ENCODE measurements at regions not wholly inside any gene's neighbourhood (a gene's known extent, or its start where the extent isn't known, plus 50 kb on each side); places are given as distances from the start of the nearest gene placed in this dataset.
"Not testable (repeated sequence)": the region's sequence is repeated elsewhere in the genome, so short reads cannot be mapped to it uniquely, and the experiment has no call there.

DNA sequence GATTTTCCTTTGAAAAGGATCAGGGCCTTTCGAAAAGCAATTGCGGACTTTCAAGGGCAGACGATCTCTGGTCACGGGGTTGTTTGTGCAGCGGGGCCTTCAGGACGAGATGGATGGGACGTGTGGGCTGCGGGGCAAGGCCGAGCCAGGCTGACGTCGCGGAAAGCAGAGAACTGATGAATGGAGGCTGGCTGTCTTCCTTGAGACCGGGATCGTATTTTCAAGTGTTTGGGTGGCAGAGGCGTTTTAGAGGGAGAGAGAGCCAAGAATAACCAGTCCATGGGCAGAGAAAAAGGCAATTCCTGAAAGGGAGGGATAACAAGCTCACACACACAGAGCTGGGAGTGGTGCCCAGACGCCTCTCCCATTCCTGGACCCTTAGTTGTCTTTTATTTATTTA, 138.9 kb upstream of the USP29 start:
- DNase-seq = no peak

DNA sequence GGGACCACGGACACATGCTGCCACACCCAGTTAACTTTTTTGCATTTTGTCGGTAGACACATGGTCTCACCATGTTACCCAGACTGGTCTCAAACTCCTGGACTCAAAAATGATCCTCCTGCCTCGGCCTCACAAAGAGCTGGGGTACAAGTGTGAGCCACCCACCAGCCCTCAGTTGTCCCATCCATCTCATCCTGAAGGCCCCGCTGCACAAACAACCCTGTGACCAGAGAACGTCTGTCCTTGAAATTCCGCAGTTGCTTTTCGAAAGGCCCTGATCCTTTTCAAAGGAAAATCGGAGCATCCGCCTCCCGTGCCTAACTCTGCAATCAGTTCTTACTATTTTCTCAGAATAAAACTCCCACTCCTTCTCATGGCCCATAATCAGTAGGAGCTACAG, 138.3 kb upstream of the USP29 start:
- not testable (repeated sequence) for DNase-seq

DNA sequence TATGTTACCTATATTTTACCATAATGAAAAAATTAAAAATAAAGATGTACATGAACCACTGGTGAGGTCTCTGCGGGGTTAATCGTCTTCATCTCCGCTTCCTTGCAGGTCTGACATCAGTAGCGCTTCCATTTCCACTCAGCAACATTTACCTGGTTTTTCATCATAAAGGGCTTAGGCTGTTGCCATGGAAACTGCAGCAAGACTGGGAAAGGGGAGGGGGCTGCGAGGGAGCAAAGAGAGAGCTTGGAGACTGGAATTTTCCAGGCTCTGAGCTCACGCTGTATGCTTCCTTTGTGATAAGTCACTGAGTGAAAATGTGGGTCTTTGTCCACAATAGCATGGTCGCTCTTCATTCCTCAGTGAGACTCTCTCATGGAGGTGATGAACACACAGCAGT, 136.6 kb upstream of the USP29 start:
- no peak for DNase-seq

DNA sequence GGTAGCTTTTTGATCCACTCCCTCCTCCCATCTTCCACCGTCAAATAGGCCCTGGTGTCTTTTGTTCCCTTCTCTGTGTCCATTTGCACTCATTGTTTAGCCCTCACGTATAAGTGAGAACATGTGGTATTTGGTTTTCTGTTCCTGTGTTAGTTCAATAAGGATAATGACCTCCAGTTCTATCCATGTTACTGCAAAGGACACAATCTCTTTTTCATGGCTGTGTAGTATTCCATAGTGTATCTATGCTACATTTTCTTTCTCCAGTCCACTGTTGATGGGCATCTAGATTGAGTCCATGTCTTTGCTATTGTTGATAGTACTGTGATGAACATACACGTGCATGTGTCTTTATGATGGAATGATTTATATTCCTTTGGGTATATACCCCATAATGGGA, 136.0 kb upstream of the USP29 start:
- no peak for DNase-seq

DNA sequence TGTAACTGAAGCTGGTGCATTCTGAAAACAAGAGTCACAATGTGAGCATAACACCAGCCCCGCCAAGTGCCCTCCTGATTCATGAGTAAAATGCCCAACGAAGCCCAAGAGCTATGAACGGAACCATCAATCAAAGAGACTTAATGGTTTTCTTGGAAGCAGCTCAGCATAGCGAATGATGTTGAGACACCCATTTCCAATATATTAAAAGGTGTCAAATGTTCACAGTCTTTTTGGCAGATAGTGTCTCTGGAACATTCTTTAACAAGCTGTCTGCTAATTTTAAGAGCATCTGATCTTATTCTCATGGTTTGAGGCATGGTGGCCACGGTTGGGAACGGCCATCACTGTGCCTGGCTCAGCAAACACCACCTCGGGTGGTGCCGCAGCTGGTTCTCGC, 133.4 kb upstream of the USP29 start:
- no peak for DNase-seq

DNA sequence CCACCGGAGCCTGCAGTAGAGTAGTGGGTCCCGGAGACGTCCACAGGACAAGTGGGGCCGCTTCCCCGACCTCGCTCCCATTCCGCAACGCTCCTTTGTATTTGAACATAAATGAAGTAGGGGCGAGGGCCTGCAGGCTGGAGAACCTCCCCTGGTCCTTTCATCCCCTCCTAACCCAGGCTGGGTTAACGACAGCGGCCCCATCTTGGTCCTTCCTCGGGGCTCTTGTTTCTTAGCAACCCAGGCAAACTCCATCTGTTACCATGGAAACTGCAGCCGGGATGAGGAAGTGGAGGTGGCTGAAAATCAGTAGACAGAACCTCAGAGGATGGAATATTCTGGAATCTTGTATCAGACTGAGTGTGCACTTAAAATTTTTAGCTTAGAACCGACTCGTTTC, 132.6 kb upstream of the USP29 start:
- DNase-seq = no peak

DNA sequence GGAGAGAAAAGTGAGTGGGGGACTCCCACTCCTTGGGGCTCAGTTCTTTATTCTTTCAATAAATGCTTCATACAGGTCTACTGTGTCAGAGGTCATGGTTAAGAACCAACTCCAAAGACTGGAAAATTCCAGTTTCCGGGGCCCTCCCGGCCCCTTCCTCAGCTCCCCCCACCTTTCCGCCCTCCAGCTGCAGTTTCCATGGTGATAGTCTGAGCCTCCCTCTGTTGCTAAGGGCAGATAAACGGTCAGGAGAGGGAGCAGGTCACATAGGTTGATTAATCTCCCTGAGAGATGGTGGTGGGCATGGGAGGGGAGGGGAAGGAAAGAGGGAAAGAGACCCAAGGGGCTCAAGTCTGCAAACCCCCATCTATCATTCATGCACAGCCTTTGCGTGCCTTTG, 131.5 kb upstream of the USP29 start:
- no peak for DNase-seq

DNA sequence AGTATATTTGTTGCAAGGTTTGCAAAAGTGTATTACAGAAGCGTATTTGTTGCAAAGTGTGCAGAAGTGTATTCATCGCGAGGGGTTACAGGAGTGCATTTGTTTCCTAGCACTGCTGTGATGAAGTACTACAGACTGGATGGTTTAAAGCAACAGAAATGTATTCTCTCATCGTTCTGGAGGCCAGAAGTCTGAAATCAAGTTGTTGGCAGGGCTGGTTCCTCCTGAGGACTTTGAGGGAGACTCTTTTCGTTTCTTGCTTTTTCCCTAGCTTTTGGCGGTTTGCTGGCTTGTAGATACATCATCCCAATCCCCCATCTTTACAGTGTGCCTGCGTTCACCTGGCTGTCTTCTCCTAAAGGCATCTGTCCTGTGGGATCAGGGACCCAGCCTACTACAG, 127.9 kb upstream of the USP29 start:
- no peak for DNase-seq

DNA sequence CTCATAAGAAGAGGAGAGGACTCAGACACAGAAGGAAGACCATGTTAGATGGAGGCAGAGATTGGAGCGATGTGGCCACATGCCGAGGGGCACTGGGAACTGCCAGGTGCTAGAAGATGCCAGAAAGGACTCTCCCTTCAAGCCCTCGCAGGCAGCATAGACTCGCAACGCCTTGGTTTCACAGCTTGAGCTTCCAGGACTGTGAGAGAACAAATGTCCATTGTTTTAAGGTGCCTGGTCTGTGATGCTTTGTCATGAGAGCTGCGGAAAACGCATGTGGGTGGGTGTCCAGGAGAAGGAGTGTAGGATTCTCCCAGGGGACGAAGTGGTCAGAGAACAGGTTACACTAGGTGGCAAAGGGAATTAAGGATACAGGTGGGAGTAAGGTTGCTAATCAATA, 125.9 kb upstream of the USP29 start:
- no peak for DNase-seq

DNA sequence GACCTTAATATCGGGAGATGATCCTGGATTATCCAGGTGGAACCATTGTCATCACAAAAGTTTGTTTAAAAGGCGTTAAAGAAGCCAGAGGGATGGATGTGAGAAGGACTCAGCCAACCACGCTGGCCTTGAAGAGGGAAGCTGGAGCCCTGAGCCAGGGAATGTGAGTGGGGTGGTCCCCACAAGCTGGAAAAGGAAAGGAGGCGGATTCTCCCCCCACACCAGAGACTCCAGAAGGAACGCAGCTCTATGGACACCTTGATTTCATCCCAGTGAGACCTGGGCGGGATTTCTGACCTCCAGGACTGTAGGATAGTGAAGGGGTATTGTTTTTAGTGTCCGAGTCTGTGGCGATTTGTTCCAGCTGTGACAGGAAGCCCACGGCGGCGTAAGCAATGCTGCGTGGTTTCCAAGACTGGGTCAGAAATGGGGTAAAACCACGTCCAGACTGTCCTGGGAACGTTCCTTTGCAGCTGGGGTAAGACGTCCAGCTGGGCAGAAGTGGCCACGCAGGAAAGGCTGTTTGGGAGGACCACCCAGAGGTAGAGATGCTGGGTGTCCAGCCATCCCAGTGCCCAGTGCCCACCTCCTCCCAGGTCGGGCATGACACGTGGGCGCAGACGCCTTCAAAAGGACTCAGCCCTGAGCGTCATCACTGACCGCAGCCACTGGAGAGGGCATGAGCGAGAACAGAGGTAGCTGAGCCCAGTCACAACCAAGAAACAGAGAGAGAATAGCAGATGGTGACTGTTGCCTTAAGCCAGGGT, 125.4 kb upstream of the USP29 start:
- no peak for DNase-seq

DNA sequence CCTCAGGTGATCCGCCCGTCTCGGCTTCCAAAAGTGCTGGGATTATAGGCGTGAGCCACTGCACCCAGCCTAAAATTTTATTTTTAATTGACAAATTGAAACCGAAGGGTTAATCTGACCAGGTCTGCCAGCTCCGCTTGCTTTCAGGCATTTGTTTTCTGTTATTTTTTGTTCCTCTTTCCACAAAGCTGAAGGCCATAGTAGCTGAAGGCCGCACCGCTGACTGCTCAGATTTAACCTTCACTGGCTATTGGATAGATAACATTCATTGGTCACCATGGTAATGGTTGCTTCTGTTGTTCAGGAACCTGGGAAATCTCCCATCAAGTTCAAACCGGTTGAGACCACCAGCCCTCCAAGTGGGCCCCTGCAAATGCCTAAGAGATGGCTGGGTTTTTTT, 124.5 kb upstream of the USP29 start:
- no peak for DNase-seq

DNA sequence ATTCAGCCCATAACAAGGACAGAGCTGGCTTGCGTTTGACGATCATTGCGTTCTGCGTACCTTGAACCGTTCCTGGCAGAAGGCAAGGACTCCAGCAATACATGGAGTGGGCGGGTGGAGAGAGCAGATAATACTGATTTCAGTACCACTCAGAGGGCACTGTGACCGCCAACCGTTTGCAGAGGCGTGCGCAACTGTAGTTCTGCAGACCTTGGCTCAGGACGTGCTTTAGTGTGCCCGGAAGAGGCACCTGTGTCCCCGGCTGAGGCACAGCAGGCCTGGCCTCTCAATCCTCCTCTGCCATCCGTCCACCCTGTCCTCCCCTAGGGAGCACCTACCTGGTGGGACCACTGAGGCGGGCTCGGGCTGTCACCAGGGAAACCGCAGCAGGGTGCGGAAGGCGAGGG, 117.6 kb upstream of the USP29 start:
- DNase-seq = no peak

DNA sequence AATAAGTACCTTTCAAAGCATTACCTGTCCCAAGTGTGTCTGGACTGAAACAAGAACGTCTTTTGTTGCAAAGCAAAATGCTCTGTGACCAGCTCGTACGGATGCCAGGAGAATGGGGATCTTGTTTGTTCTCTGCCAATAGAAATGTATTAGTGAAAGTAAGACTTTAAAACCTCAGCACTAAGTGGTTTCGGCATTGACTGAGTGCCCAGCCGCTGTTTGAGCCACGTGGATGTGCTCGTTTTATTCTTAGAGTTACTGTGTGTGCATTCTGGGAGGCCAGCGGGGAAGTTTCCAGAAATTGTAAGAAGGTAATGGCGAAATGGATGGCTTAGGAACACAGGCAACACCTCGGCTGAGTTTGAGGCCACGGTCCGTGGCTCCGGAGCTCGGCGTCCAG, 117.1 kb upstream of the USP29 start:
- no peak for DNase-seq

DNA sequence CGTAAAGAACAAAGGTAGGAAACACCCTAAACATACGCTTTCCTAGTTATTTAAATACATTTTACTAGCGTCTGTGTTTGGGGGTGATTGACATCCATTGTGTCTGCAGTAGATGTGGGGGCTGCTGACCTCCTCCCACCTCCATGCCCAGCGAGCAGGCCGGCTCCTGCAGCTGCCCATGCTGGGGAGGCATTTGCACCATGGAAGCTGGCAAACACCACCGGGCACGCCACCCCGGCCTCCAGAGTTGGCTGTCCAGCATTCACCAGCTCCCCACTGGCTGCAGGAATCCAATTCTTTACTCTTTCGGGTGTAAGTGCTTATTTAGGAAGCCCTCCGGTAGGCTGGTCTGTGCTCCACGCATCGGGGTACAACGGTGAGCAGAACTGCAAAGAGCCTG, 115.4 kb upstream of the USP29 start:
- no peak for DNase-seq

DNA sequence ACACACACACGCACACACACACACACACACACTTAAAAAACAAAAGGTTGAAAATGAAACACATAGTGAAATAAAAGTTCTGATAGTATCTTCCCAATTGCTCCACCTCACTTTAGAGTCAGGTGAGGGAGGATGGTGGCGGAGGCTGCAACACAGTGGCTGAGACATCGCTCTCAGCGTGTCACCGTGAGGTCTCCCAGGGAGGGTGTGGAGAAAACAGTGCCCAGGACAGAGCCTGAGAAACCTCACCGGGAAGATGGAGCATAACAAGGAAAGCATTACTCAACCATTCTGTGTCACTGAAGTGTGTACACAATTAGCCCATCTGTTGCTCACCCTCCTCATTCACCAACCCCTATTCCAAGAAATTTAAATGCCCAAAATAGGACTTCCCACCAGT, 111.4 kb upstream of the USP29 start:
- no peak for DNase-seq

DNA sequence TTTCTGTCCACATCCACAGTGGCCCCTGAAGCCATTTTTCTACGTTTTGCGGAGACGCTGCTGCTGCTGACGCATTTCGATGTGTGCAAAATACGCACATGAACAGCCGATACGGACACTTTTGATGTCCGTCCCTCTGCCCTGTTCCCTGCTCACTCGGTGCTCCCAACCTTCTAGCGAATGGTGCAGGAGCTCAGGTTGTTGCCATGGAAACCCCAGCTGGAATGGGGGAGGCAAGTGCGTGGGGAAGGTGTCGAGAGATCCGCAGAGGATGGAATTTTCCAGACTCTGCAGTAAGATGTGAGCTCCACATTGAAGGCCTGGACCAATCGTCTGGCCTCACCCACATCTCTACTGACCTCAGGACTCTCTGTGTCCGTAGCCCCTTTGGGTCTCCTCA, 109.2 kb upstream of the USP29 start:
- DNase-seq = no peak

DNA sequence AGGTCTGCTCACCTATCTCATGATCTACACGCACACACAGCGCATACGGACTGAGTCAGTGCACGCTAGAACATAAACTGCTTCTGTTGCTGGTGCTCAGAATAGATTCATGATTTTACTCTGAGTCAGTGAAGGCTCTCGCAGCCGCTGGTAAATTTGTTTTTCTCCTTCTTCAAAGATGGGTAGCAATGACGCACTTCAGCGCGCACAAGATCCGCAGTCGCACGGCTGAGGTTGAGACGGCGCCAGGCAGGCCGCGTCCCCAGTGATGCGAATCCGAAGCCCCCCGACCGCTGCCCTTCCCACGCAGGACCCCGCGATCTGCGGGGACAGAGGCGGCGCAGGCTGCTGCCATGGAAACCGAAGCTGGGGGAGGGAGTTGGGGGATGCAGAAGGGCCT, 103.7 kb upstream of the USP29 start:
- DNase-seq = no peak

DNA sequence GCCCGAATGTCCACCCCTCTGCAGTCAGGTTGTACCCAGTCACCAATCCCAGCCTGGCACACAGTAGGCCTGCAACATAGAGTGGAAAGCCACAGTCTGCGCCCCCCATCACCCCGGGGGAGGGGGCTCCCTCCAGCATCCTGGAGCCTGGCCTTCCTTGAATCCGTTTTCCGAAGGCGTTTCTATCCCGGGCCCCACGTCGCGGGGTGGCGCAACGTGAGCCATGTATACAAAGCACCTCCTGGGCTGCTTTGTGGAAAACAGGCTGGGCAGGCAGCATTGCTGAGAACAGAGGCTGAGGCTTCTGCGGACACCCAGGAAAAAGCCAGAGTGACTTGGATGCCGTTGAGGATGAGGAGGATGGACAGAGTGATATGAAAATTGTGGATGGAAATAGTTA, 103.3 kb upstream of the USP29 start:
- DNase-seq = no peak

DNA sequence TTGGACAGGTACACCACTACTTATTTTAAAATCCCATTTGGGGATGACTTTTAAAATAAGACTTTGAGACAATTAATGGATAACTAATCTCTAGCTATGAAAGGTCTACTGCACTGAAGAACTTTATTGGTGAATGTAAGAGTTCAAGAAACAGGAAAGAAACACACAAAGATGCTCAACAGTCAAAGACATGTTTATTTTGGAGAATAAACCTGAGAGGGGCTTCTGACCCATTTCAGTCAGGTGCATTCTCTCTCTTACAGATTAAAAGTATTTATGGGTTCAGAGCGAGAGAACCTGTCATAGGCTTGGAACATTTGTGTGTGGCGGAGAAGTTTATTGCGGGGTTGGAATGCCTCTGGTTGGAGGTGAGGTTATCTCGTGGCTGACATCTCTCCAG, 94.3 kb upstream of the USP29 start:
- DNase-seq = no peak

DNA sequence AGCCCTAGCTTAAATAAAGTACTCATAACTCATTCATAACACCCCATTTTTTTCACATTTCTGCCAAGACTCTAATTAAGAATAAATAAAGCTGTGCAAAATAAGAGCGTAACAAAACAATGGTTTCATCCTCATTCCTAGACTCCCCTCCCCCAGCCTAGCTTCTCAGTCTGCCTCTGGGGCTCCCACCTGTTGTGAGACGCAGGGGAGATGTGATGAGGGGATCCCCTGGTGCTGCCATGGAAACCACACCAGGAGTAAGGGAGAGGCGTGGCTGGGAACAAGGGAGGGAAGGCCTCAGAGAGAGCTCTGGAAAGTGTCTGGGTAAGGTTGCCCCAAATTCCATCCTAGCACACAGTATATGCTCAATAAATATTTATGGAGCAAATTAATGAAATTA, 93.3 kb upstream of the USP29 start:
- DNase-seq = no peak

DNA sequence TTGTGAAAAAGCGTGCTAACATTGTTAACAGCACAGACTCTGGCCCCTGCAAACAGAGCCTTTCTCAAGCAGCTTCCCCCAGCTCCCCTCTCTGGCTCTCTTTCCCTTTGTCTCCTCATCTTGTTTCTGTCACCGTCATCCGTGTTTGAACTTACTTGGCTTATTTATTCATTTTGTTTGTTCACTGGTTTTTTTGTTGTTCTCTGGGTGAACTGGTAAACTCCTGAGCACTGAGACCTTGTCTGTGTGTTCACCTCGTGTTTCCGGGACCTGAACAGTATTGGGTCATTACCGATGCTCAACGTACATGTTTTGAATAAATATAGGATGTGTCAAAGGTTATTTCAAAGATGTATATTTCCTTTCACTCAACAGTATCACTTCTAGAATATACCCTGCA, 92.4 kb upstream of the USP29 start:
- no peak for DNase-seq

DNA sequence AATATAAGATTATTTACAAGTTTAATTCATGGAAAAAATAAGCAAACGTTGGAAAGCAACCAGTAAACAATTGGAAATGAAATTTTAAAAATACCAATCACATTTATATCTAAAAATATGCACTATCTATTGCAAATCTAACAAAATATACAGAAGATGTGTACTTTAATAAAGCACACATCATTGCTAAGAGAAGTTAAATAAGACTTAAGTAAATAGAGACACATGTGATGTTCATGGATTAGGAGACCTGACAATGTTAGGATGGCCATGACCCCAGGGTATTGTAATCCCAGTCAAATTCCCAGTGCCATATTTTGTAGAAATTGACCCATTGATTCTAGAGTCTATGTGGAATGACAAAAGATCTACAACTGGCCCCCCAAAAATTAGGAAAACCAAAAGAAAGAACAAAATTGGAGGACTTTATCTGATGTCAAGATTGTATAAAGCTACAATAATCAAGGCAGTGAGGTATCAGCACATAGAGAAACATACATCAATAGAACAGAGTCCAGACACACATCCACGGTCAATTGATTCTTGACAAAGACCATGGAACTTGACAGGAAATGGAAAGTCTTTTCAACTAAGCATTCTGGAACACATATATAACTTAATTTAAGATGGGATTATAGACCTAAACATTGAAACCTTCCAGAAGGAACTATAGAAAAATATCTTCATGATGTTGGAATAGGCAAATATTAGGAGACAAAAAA, 90.8 kb upstream of the USP29 start:
- DNase-seq = no peak

DNA sequence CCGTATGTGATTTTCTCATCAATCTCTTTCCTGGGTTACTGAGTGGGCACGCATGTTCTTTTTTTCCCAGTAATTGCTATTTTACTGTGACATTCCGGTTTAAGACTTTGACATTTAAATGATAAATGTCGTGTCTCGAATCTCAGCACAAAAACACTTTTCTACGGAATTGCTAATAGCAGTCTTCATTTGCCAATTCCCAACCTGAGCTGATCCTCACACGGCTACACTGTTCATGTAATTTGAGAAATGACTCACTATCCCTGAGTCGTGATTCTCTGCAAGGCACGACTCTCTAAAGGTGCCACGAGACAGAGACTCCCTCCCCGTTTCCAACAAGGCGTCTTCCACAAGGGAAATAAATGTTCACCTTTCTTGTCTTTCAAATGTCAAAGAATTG, 88.7 kb upstream of the USP29 start:
- DNase-seq = no peak

DNA sequence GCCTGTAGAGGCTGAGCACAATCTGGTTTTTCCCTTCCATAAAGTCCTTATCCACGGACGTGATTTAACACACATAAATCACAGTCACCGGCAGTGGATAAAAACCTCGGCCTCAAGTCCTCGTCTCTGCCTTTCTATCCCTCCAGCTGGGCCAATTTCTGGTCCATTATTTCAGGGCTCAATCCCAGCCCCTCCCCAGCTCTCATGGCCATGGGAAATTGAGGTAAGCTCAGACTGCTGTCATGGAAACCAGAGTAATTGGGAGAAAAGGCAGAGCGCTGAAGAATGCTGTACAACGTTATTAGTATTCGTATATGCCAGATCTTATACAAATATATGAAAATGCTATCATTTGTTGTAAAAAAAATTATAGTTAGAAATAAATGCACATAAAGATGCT, 86.2 kb upstream of the USP29 start:
- DNase-seq = no peak

DNA sequence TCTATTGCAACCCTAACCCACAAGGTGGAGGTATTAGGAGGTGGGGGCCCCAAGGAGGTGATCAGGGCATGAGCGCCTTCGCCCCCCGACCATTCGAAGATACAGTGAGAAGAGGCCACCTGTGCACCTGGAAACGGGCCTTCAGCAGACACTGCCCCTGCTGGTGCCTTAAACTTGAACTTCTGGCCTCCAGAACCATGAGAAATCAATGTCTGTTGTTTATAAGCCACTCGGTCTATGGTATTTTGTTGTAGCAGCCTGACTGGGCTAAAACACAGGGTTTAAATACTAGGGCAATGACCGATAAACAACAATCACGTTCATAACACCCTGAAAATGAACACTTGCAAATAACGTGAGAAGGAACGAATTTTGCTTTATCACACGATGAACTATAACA, 85.2 kb upstream of the USP29 start:
- no peak for DNase-seq

All from activated gamma-delta T cell (primary cell).